ENCODE measurements at regions not wholly inside any gene's neighbourhood (a gene's known extent, or its start where the extent isn't known, plus 50 kb on each side); places are given as distances from the start of the nearest gene placed in this dataset.
A peak's percentile ranks its signal among the peaks of the same experiment; 100 is the strongest.

DNA sequence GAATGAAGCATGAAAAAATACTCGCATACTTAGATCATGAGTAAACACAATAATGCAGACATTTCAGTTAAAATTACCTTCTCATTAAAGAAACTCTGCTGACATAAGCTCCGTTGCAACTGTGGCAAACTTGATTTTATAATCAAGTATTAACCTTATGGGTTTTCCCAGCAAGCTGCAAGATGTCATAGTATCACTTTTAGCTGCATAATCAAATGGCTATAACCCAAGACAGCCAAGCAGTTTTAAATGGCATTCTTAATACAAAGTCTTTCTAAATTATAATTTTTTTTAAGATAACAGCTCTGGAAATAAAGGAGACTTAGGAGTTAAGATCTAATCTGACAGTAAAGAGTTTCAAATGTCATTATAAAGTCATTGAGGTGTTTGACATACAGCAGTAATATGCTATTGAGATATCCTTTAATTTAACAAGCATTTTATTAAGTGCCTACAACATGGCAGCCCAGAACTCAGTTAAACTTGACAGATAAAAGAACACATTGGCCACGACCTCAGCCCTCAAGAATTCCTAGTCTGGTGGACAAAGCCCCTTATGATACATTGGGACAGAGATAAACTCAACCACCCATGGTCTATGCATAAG, 163.1 kb upstream of the FAT3 start:
- 43% methylated on average over 3 of the region's 3 CpGs for WGBS (ENCODE audit: low lambda C conversion rate)
- TF ChIP-seq USF1 (IDR thresholded peaks at IDR 0.05; ENCODE audit: borderline replicate concordance, low read depth) (no peak), MXI1 (IDR thresholded peaks at IDR 0.05; ENCODE audit: low read depth, low read length) (no peak), SMC3 (IDR thresholded peaks at IDR 0.05; ENCODE audit: low read depth, low read length) (no peak), MEF2A (IDR thresholded peaks at IDR 0.05; ENCODE audit: borderline replicate concordance, low read depth) (no peak)
- no peak overlapping the region for H3K9ac ChIP-seq
- H3F3A ChIP-seq (replicated peaks; ENCODE audit: insufficient read depth), result no peaks in the 10 kb centered on the region
- no peaks in the 10 kb centered on the region for H3K9me3 ChIP-seq
- no peaks in the 10 kb centered on the region; the same call in 1 of the 2 replicates for H3K9me2 ChIP-seq
- H3K4me2 ChIP-seq, result no peak overlapping the region
- H3K4me3 ChIP-seq (ENCODE audit: low read depth in 2 of 2, low read length in 1 of 2), result no peak overlapping the region
- peaks cover 0 to 9% of the 10 kb centered on the region in 2 experiments; a peak in 1 of 4 replicates for H3K4me1 ChIP-seq (ENCODE audit: control insufficient read depth in 1 of 2, insufficient read depth in 2 of 2, low read depth in 1 of 2, low read length in 1 of 2)
- H3K79me2 ChIP-seq (ENCODE audit: insufficient read depth), result no peaks in the 10 kb centered on the region
- ChIA-PET CTCF (interaction anchor here (1.0 kb wide), 1 partner anchor 40 kb away, joined by 3 read pairs; no protein-coding TSS in a partner anchor), POLR2A (no interaction called here)
- no peak overlapping the region for H3K27ac ChIP-seq (ENCODE audit: low read depth in 2 of 2, low read length in 1 of 2)
- H3K27me3 ChIP-seq (ENCODE audit: insufficient read depth), result no peaks in the 10 kb centered on the region
- no peak overlapping the region for H2AFZ ChIP-seq (ENCODE audit: low read depth)
- DNase-seq, result no peak
- no peaks in the 10 kb centered on the region for H3K36me3 ChIP-seq (replicated peaks in 1 of 2; ENCODE audit: control insufficient read depth in 1 of 2, insufficient read depth in 2 of 2, low read length in 1 of 2)
- no peaks in the 10 kb centered on the region for H4K20me1 ChIP-seq (ENCODE audit: insufficient read depth)

- Histone ChIP-seq H3F3A (replicated peaks; ENCODE audit: insufficient read depth) (no peaks in the 10 kb centered on the region), H3K4me3 (ENCODE audit: low read depth in 2 of 2, low read length in 1 of 2) (no peak overlapping the region), H3K4me2 (no peak overlapping the region), H3K4me1 (ENCODE audit: control insufficient read depth in 1 of 2, insufficient read depth in 2 of 2, low read depth in 1 of 2, low read length in 1 of 2) (peaks cover 0 to 9% of the 10 kb centered on the region in 2 experiments; a peak in 1 of 4 replicates), H3K36me3 (replicated peaks in 1 of 2; ENCODE audit: control insufficient read depth in 1 of 2, insufficient read depth in 2 of 2, low read length in 1 of 2) (no peaks in the 10 kb centered on the region), H3K27ac (ENCODE audit: low read depth in 2 of 2, low read length in 1 of 2) (peak overlapping the region in 1 of 2 experiments; percentile 83; a peak in 1 of 4 replicates), H2AFZ (ENCODE audit: low read depth) (peak overlapping the region; percentile 33; the same call in 1 of the 2 replicates), H4K20me1 (ENCODE audit: insufficient read depth) (no peaks in the 10 kb centered on the region), H3K79me2 (ENCODE audit: insufficient read depth) (no peaks in the 10 kb centered on the region), H3K9ac (no peak overlapping the region), H3K9me3 (no peaks in the 10 kb centered on the region), H3K27me3 (ENCODE audit: insufficient read depth) (no peaks in the 10 kb centered on the region), H3K9me2 (no peaks in the 10 kb centered on the region; the same call in 1 of the 2 replicates)
- CTCF ChIA-PET, result interaction anchor here (0.6 kb wide), 1 partner anchor 827 kb away, joined by 3 read pairs; no protein-coding TSS in a partner anchor
- 27% methylated on average over 2 of the region's 2 CpGs for WGBS (ENCODE audit: low lambda C conversion rate)
- POLR2A ChIA-PET, result no interaction called here
- peak; percentile 6 for DNase-seq
- TF ChIP-seq MXI1 (IDR thresholded peaks at IDR 0.05; ENCODE audit: low read depth, low read length) (no peak), EP300 (IDR thresholded peaks at IDR 0.05; ENCODE audit: borderline replicate concordance in 1 of 2, low read depth in 1 of 2, low read length in 1 of 2) (peak in 1 of 2 experiments; percentile 82; a peak in 2 of 4 replicates), FOSL2 (IDR thresholded peaks at IDR 0.05; ENCODE audit: borderline replicate concordance, low read depth) (no peak), EZH2phosphoT487 (IDR thresholded peaks at IDR 0.05; ENCODE audit: borderline replicate concordance, low read depth) (no peak), TAF1 (IDR thresholded peaks at IDR 0.05; ENCODE audit: borderline replicate concordance, low read depth, low read length) (no peak), RXRA (IDR thresholded peaks at IDR 0.05; ENCODE audit: borderline replicate concordance, low read depth) (no peak), CHD2 (IDR thresholded peaks at IDR 0.05; ENCODE audit: low read length, partially characterized antibody) (no peak), PBX3 (IDR thresholded peaks at IDR 0.05) (peak; percentile 31; the same call in 1 of the 2 replicates), NFIC (IDR thresholded peaks at IDR 0.05; ENCODE audit: borderline replicate concordance) (peak; percentile 64; the same call in 1 of the 2 replicates), NRF1 (IDR thresholded peaks at IDR 0.05; ENCODE audit: low read depth, low read length) (no peak), GATA2 (CRISPR knock-in tag; IDR thresholded peaks at IDR 0.05) (peak; percentile 6; the same call in 1 of the 2 replicates), YY1 (IDR thresholded peaks at IDR 0.05; ENCODE audit: low read depth) (no peak), TEAD4 (IDR thresholded peaks at IDR 0.05; ENCODE audit: borderline replicate concordance, insufficient read depth) (no peak), FOXM1 (IDR thresholded peaks at IDR 0.05; ENCODE audit: low read depth) (no peak), TCF12 (IDR thresholded peaks at IDR 0.05) (peak; percentile 59), RAD21 (IDR thresholded peaks at IDR 0.05; ENCODE audit: low read length) (peak; percentile 17; the same call in 1 of the 2 replicates), SIN3A (IDR thresholded peaks at IDR 0.05; ENCODE audit: borderline replicate concordance, low read depth, low read length) (no peak), POLR2AphosphoS5 (IDR thresholded peaks at IDR 0.05; ENCODE audit: low read depth, low read length) (no peak), RCOR1 (IDR thresholded peaks at IDR 0.05; ENCODE audit: low read length) (peak; percentile 82), GABPA (IDR thresholded peaks at IDR 0.05; ENCODE audit: low read depth) (no peak)
- TF ChIP-seq, protein P1, sequence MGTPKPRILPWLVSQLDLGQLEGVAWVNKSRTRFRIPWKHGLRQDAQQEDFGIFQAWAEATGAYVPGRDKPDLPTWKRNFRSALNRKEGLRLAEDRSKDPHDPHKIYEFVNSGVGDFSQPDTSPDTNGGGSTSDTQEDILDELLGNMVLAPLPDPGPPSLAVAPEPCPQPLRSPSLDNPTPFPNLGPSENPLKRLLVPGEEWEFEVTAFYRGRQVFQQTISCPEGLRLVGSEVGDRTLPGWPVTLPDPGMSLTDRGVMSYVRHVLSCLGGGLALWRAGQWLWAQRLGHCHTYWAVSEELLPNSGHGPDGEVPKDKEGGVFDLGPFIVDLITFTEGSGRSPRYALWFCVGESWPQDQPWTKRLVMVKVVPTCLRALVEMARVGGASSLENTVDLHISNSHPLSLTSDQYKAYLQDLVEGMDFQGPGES (IDR thresholded peaks at IDR 0.05; ENCODE audit: low read depth, low read length), result no peak
Measured at GRCh38 chr11:92057849-92058442, 166.7 kb upstream of the FAT3 start.

All from SK-N-SH (cell line).